8988T (cell line): ENCODE measurements at regions not wholly inside any gene's neighbourhood (a gene's known extent, or its start where the extent isn't known, plus 50 kb on each side); places are given as distances from the start of the nearest gene placed in this dataset.

ENCODE experiments used
- DNase-seq: peaks from one replicate; pipeline ENCODE4 v3.0.0; 2011

GRCh38 chr9:16161483-16161882 is 608.6 kb downstream of the CCDC171 start:
- no peak for DNase-seq

- no peak for DNase-seq
These were observed 617.3 kb downstream of the CCDC171 start for GRCh38 chr9:16170119-16170518.

- no peak for DNase-seq
These were observed 619.1 kb downstream of the CCDC171 start for GRCh38 chr9:16171911-16172310.

GRCh38 chr9:16172796-16173195 is 620.0 kb downstream of the CCDC171 start:
- DNase-seq = no peak

GRCh38 chr9:16174915-16175314 is 622.1 kb downstream of the CCDC171 start:
- no peak for DNase-seq

- no peak for DNase-seq
These were observed 622.6 kb downstream of the CCDC171 start for GRCh38 chr9:16175461-16175860.

GRCh38 chr9:16178294-16178693 is 625.5 kb downstream of the CCDC171 start:
- DNase-seq = no peak

- no peak for DNase-seq
These were observed 626.7 kb downstream of the CCDC171 start for GRCh38 chr9:16179566-16179965.

GRCh38 chr9:16180091-16180490 is 627.2 kb downstream of the CCDC171 start:
- no peak for DNase-seq

- no peak for DNase-seq
These were observed 627.7 kb downstream of the CCDC171 start for GRCh38 chr9:16180546-16180945.

GRCh38 chr9:16181539-16181938 is 628.7 kb downstream of the CCDC171 start:
- no peak for DNase-seq

- DNase-seq = no peak
These were observed 629.9 kb downstream of the CCDC171 start for GRCh38 chr9:16182784-16183183.

GRCh38 chr9:16184964-16185646 is 632.3 kb downstream of the CCDC171 start:
- DNase-seq = no peak

- no peak for DNase-seq
These were observed 638.3 kb downstream of the CCDC171 start for GRCh38 chr9:16191191-16191590.

- peak; percentile 41 for DNase-seq
These were observed 639.0 kb downstream of the CCDC171 start for GRCh38 chr9:16191691-16192402.

- DNase-seq = no peak
These were observed 639.7 kb downstream of the CCDC171 start for GRCh38 chr9:16192403-16193017.

GRCh38 chr9:16193066-16193465 is 640.2 kb downstream of the CCDC171 start:
- DNase-seq = no peak

- DNase-seq = no peak
These were observed 643.4 kb downstream of the CCDC171 start for GRCh38 chr9:16196206-16196605.

GRCh38 chr9:16197578-16198370 is 644.9 kb downstream of the CCDC171 start:
- no peak for DNase-seq

- DNase-seq = no peak
These were observed 646.2 kb downstream of the CCDC171 start for GRCh38 chr9:16198996-16199395.

GRCh38 chr9:16202221-16202620 is 649.4 kb downstream of the CCDC171 start:
- DNase-seq = no peak

GRCh38 chr9:16202914-16203728 is 650.3 kb downstream of the CCDC171 start:
- peak; percentile 43 for DNase-seq
